ENCODE measurements at regions not wholly inside any gene's neighbourhood (a gene's known extent, or its start where the extent isn't known, plus 50 kb on each side); places are given as distances from the start of the nearest gene placed in this dataset.

GRCh38 chr1:83060221-83060620 lies 938.7 kb downstream of the TTLL7 start:
- no peak for DNase-seq (ENCODE audit: low spot score)
- no peaks in the 10 kb centered on the region for H3K27me3 Mint-ChIP-seq (ENCODE audit: low read depth)
- ATAC-seq = no peak
- no peaks in the 10 kb centered on the region for H3K36me3 Mint-ChIP-seq
- no peaks in the 10 kb centered on the region for H3K9me3 Mint-ChIP-seq
- H3K4me1 Mint-ChIP-seq = peaks cover 30% of the 10 kb centered on the region
- no peak overlapping the region for H3K4me3 Mint-ChIP-seq
- H3K27ac Mint-ChIP-seq = no peak overlapping the region
- POLR2A ChIA-PET = no interaction called here
- CTCF ChIA-PET = no interaction called here
- no peak for TF ChIP-seq CTCF (IDR thresholded peaks at IDR 0.05)
- TF ChIP-seq GRHL2 (CRISPR knock-in tag; IDR thresholded peaks at IDR 0.05; ENCODE audit: insufficient replicate concordance, severe bottlenecking) = no peak
- TF ChIP-seq ZSCAN18 (CRISPR knock-in tag; IDR thresholded peaks at IDR 0.05) = no peak
- no peak for TF ChIP-seq FOXK1 (CRISPR knock-in tag; IDR thresholded peaks at IDR 0.05)
- no peak for TF ChIP-seq SP1 (CRISPR knock-in tag; conservative IDR thresholded peaks at IDR 0.05)
- TF ChIP-seq ELF4 (CRISPR knock-in tag; IDR thresholded peaks at IDR 0.05; ENCODE audit: low read depth) = no peak
- no peak for TF ChIP-seq CREB1 (CRISPR knock-in tag; IDR thresholded peaks at IDR 0.05)
- TF ChIP-seq KAT7 (CRISPR knock-in tag; IDR thresholded peaks at IDR 0.05; ENCODE audit: borderline replicate concordance) = no peak
- no peak for TF ChIP-seq JUN (CRISPR knock-in tag; IDR thresholded peaks at IDR 0.05)
- no peak for TF ChIP-seq ZMAT4 (CRISPR knock-in tag; IDR thresholded peaks at IDR 0.05)
- no peak for TF ChIP-seq GABPB1 (CRISPR knock-in tag; IDR thresholded peaks at IDR 0.05)

GRCh38 chr1:83058327-83058726 lies 940.6 kb downstream of the TTLL7 start:
- Mint-ChIP-seq H3K27ac (no peak overlapping the region), H3K4me3 (no peak overlapping the region), H3K36me3 (0 out of 2 replicates have a peak, but pooled peaks cover 3% of the 10 kb centered on the region), H3K4me1 (peaks cover 17% of the 10 kb centered on the region), H3K9me3 (no peaks in the 10 kb centered on the region), H3K27me3 (ENCODE audit: low read depth) (no peaks in the 10 kb centered on the region)
- DNase-seq (ENCODE audit: low spot score) (no peak), ATAC-seq (no peak)
- POLR2A ChIA-PET = no interaction called here
- no peak for TF ChIP-seq TEAD4 (CRISPR knock-in tag; IDR thresholded peaks at IDR 0.05)
- TF ChIP-seq NR1H2 (CRISPR knock-in tag; IDR thresholded peaks at IDR 0.05) = no peak
- no peak for TF ChIP-seq CREM (CRISPR knock-in tag; IDR thresholded peaks at IDR 0.05)
- TF ChIP-seq IRF1 (CRISPR knock-in tag; IDR thresholded peaks at IDR 0.05) = no peak
- no peak for TF ChIP-seq ZSCAN18 (CRISPR knock-in tag; IDR thresholded peaks at IDR 0.05)
- no peak for TF ChIP-seq CREB1 (CRISPR knock-in tag; IDR thresholded peaks at IDR 0.05)
- TF ChIP-seq ATF1 (CRISPR knock-in tag; IDR thresholded peaks at IDR 0.05) = no peak
- no peak for TF ChIP-seq CBFB (CRISPR knock-in tag; IDR thresholded peaks at IDR 0.05; ENCODE audit: low read depth)
- TF ChIP-seq ZNF423 (CRISPR knock-in tag; IDR thresholded peaks at IDR 0.05) = no peak
- CTCF ChIA-PET = no interaction called here
